H9 (cell line): ENCODE measurements at regions not wholly inside any gene's neighbourhood (a gene's known extent, or its start where the extent isn't known, plus 50 kb on each side); places are given as distances from the start of the nearest gene placed in this dataset.

Experiments used
- DNase-seq: peaks from one replicate; pipeline ENCODE4 v3.0.0-alpha.2; 2017
- H2AFZ ChIP-seq: one replicate; pipeline ENCODE4 v1.6.1; 2013; ENCODE audit warnings: mild to moderate bottlenecking, low read length, control low read depth, moderate library complexity
- H2AK5ac ChIP-seq: 2 replicates; pipeline ENCODE4 v1.6.1; 2013; ENCODE audit warnings: low read length, control low read depth, mixed read lengths; ENCODE audit not compliant: insufficient read length
- H2BK120ac ChIP-seq: one replicate; pipeline ENCODE4 v1.6.1; 2013; ENCODE audit warnings: low read depth, mild to moderate bottlenecking, low read length, control low read depth, inconsistent platforms; ENCODE audit not compliant: poor library complexity, severe bottlenecking
- H2BK12ac ChIP-seq: 2 replicates; pipeline ENCODE4 v1.6.1; 2013; ENCODE audit warnings: low read length, control low read depth, mixed read lengths, low read depth; ENCODE audit not compliant: insufficient read length
- H2BK15ac ChIP-seq: 2 replicates; pipeline ENCODE4 v1.6.1; 2013; ENCODE audit warnings: low read depth, low read length, control low read depth
- H2BK20ac ChIP-seq: one replicate; pipeline ENCODE4 v1.6.1; 2013; ENCODE audit warnings: low read depth, mild to moderate bottlenecking, low read length, control low read depth, inconsistent platforms; ENCODE audit not compliant: poor library complexity, severe bottlenecking
- H2BK5ac ChIP-seq: 2 replicates; pipeline ENCODE4 v1.6.1; 2013; ENCODE audit warnings: low read length, control low read depth, mixed read lengths; ENCODE audit not compliant: insufficient read length
- H3K14ac ChIP-seq: 2 replicates; pipeline ENCODE4 v1.6.1; 2013; ENCODE audit warnings: low read length, control low read depth; ENCODE audit not compliant: insufficient read depth
- H3K18ac ChIP-seq: 2 replicates; pipeline ENCODE4 v1.6.1; 2013; ENCODE audit warnings: low read depth, mild to moderate bottlenecking, mixed read lengths, low read length, control low read depth; ENCODE audit not compliant: insufficient read length
- H3K23ac ChIP-seq: 2 replicates; pipeline ENCODE4 v1.6.1; 2013; ENCODE audit warnings: low read length, control low read depth, mixed read lengths, low read depth; ENCODE audit not compliant: insufficient read length
- H3K23me2 ChIP-seq: 2 replicates; pipeline ENCODE4 v1.6.1; 2013; ENCODE audit warnings: low read depth, mild to moderate bottlenecking, mixed read lengths, low read length, control low read depth; ENCODE audit not compliant: insufficient read length, poor library complexity, severe bottlenecking
- H3K27ac ChIP-seq: 2 replicates; pipeline ENCODE4 v1.5.1; 2013; ENCODE audit warnings: low read length, control low read depth, mixed read lengths, low read depth; ENCODE audit not compliant: insufficient read length
- H3K27me3 ChIP-seq: 2 replicates; pipeline ENCODE4 v1.6.1; 2013; ENCODE audit warnings: low read length, control low read depth, inconsistent platforms; ENCODE audit not compliant: insufficient read depth
- H3K4ac ChIP-seq: 2 replicates; pipeline ENCODE4 v1.6.1; 2013; ENCODE audit warnings: low read depth, mild to moderate bottlenecking, control low read depth, inconsistent platforms, low read length, moderate library complexity
- H3K4me1 ChIP-seq: 2 replicates; pipeline ENCODE4 v1.6.1; 2013; ENCODE audit warnings: low read length, control low read depth, inconsistent platforms; ENCODE audit not compliant: insufficient read depth
- H3K4me2 ChIP-seq: 2 replicates; pipeline ENCODE4 v1.6.1; 2013; ENCODE audit warnings: low read length, control low read depth, mixed read lengths; ENCODE audit not compliant: insufficient read length, insufficient read depth
- H3K56ac ChIP-seq: 2 replicates; pipeline ENCODE4 v1.6.1; 2013; ENCODE audit warnings: low read depth, mild to moderate bottlenecking, mixed read lengths, low read length, control low read depth; ENCODE audit not compliant: insufficient read length
- H3K79me1 ChIP-seq: 2 replicates; pipeline ENCODE4 v1.6.1; 2013; ENCODE audit warnings: low read depth, mild to moderate bottlenecking, moderate library complexity, low read length, control low read depth, inconsistent platforms; ENCODE audit not compliant: insufficient read depth, poor library complexity, severe bottlenecking
- H3K79me2 ChIP-seq: 2 replicates; pipeline ENCODE4 v1.6.1; 2013; ENCODE audit warnings: low read length, control low read depth, inconsistent platforms; ENCODE audit not compliant: insufficient read depth
- H3K9ac ChIP-seq: 2 replicates; pipeline ENCODE4 v1.6.1; 2013; ENCODE audit warnings: low read length, control low read depth, mixed read lengths; ENCODE audit not compliant: insufficient read length; ENCODE audit errors: extremely low read depth
- H3K9me3 ChIP-seq: one replicate; pipeline ENCODE4 v1.6.1; 2013; ENCODE audit warnings: low read depth, low read length, inconsistent platforms; ENCODE audit not compliant: control insufficient read depth
- H3T11ph ChIP-seq: one replicate; pipeline ENCODE4 v1.6.1; 2013; ENCODE audit warnings: mild to moderate bottlenecking, low read length, control low read depth, inconsistent platforms
- H4K20me1 ChIP-seq: one replicate; pipeline ENCODE4 v1.6.1; 2013; ENCODE audit not compliant: control insufficient read depth, insufficient read length, insufficient read depth
- H4K5ac ChIP-seq: 2 replicates; pipeline ENCODE4 v1.6.1; 2013; ENCODE audit warnings: low read depth, mild to moderate bottlenecking, mixed read lengths, low read length, control low read depth; ENCODE audit not compliant: insufficient read length
- H4K8ac ChIP-seq: replicated peaks from 2 replicates; pipeline ENCODE4 v1.6.1; 2013; ENCODE audit warnings: low read length, control low read depth, mixed read lengths, low read depth; ENCODE audit not compliant: insufficient read length
- H4K91ac ChIP-seq: 2 replicates; pipeline ENCODE4 v1.6.1; 2013; ENCODE audit warnings: low read depth, mild to moderate bottlenecking, moderate library complexity, mixed read lengths, low read length, control low read depth; ENCODE audit not compliant: insufficient read length
- H3K27ac Mint-ChIP-seq, 3 experiments: 2 replicates in 2 of 3; 3 replicates in 1 of 3; pipeline ENCODE4 v1.8.0; 2020 to 2021; ENCODE audit warnings: mixed read lengths in 3 of 3, mild to moderate bottlenecking in 1 of 3, moderate library complexity in 1 of 3
- H3K27me3 Mint-ChIP-seq: 2 replicates; pipeline ENCODE4 v1.8.0; 2021; ENCODE audit warnings: low read depth, mild to moderate bottlenecking, moderate library complexity, mixed read lengths
- H3K36me3 Mint-ChIP-seq, 3 experiments: 2 replicates in 2 of 3; 3 replicates in 1 of 3; pipeline ENCODE4 v1.8.0; 2020 to 2021; ENCODE audit warnings: low read depth in 3 of 3, mixed read lengths in 3 of 3; ENCODE audit not compliant: insufficient read depth in 1 of 3
- H3K4me1 Mint-ChIP-seq, 2 experiments: 2 replicates each; pipeline ENCODE4 v1.8.0; 2020; ENCODE audit warnings: mixed read lengths in 2 of 2
- H3K4me3 Mint-ChIP-seq, 2 experiments: 2 replicates in 1 of 2; 3 replicates in 1 of 2; pipeline ENCODE4 v1.8.0; 2020 to 2021; ENCODE audit warnings: mild to moderate bottlenecking in 2 of 2, mixed read lengths in 2 of 2, moderate library complexity in 1 of 2
- H3K9me3 Mint-ChIP-seq, 2 experiments: 2 replicates in 1 of 2; 3 replicates in 1 of 2; pipeline ENCODE4 v1.8.0; 2020; ENCODE audit warnings: mild to moderate bottlenecking in 2 of 2, mixed read lengths in 2 of 2, moderate library complexity in 1 of 2
- CTCF ChIP-seq: fragments of 200-600 bp; sonication (generic); conservative IDR thresholded peaks from 3 replicates; pipeline ENCODE4 v1.8.0; 2021; ENCODE audit warnings: antibody characterized with exemption, mild to moderate bottlenecking
- WGBS: extraction: QIAGEN DNeasy Blood & Tissue Kit; methylation state at CpG from one replicate; pipeline ENCODE4 v1.1.7; 2013; ENCODE audit warnings: missing lambda C conversion rate, low lambda C conversion rate, mixed read lengths; ENCODE audit not compliant: insufficient read length; ENCODE audit errors: extremely low coverage; 5-methylcytosine and 5-hydroxymethylcytosine counted together

DNA sequence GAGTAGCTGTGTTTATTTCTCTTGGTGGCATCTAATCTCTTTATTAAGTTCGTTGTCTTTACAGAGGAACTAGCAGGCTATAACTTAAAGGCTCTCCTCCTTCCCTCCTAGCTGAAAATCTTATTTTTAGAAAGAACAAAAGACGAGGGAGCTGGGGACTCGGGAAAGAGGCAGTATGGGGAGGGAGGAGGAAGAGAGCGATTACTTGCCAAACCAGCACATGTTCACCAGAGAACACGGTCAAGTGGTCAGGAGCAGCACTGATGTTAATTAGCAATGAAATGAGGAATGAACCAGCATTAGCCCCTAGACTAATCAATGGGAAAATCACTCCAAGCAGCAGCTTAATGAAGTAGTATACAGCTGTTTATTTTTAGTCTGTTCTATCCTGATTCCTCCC lies 171.3 kb upstream of the ESRRG start:
- Histone ChIP-seq H3K23ac (no peak overlapping the region), H2BK20ac (no peak overlapping the region), H3K23me2 (no peaks in the 10 kb centered on the region), H3K79me1 (no peaks in the 10 kb centered on the region), H4K5ac (no peak overlapping the region), H3K27me3 (no peaks in the 10 kb centered on the region), H2BK15ac (no peak overlapping the region), H4K8ac (no peak overlapping the region), H3K56ac (no peak overlapping the region), H2BK5ac (no peak overlapping the region), H4K91ac (no peak overlapping the region), H3K4ac (no peak overlapping the region), H3K4me1 (no peaks in the 10 kb centered on the region), H2BK12ac (no peak overlapping the region), H3K27ac (no peak overlapping the region), H2AK5ac (no peak overlapping the region), H3K79me2 (no peaks in the 10 kb centered on the region), H3T11ph (no peak overlapping the region), H3K9ac (no peak overlapping the region), H3K4me2 (no peak overlapping the region), H3K14ac (no peak overlapping the region), H2BK120ac (no peak overlapping the region), H2AFZ (no peak overlapping the region), H3K18ac (no peak overlapping the region), H3K9me3 (no peaks in the 10 kb centered on the region), H4K20me1 (no peaks in the 10 kb centered on the region)
- no peaks in the 10 kb centered on the region for H3K27me3 Mint-ChIP-seq
- no peaks in the 10 kb centered on the region for H3K9me3 Mint-ChIP-seq
- H3K36me3 Mint-ChIP-seq: no peaks in the 10 kb centered on the region
- H3K4me1 Mint-ChIP-seq: peaks cover 0 to 5% of the 10 kb centered on the region in 2 experiments; a peak in 1 of 4 replicates
- no peak for TF ChIP-seq CTCF
- DNase-seq: no peak
- no peak overlapping the region for H3K4me3 Mint-ChIP-seq
- H3K27ac Mint-ChIP-seq: no peak overlapping the region; a peak in 1 of 7 replicates
- whole genome bisulfite sequencing: no CpG with 5 or more reads among the region's 5 CpGs
